GM19397 (cell line): ENCODE measurements at regions not wholly inside any gene's neighbourhood (a gene's known extent, or its start where the extent isn't known, plus 50 kb on each side); places are given as distances from the start of the nearest gene placed in this dataset.

Experiments
- ATAC-seq: cut with Tn5 transposase; IDR thresholded peaks from one replicate; pipeline ENCODE4 v1.9.1; 2021; ENCODE audit warnings: mild to moderate bottlenecking, moderate library complexity; ENCODE audit not compliant: unreplicated experiment

- ATAC-seq = no peak
Observed at GRCh38 chr11:121946514-121946913, 169.5 kb downstream of the BLID start.

- no peak for ATAC-seq
Observed at GRCh38 chr11:121944556-121945230, 171.3 kb downstream of the BLID start.

- ATAC-seq = no peak
Observed at GRCh38 chr11:121938076-121938475, 177.9 kb downstream of the BLID start.

GRCh38 chr11:121936781-121937447, 179.1 kb downstream of the BLID start:
- ATAC-seq = no peak

- no peak for ATAC-seq
Observed at GRCh38 chr11:121936370-121936769, 179.6 kb downstream of the BLID start.

- no peak for ATAC-seq
Observed at GRCh38 chr11:121933694-121934093, 182.3 kb downstream of the BLID start.

- no peak for ATAC-seq
Observed at GRCh38 chr11:121933294-121933693, 182.7 kb downstream of the BLID start.

- no peak for ATAC-seq
Observed at GRCh38 chr11:121932646-121933185, 183.3 kb downstream of the BLID start.

- ATAC-seq = no peak
Observed at GRCh38 chr11:121931748-121932352, 184.2 kb downstream of the BLID start.

GRCh38 chr11:121931121-121931520, 184.9 kb downstream of the BLID start:
- no peak for ATAC-seq

GRCh38 chr11:121930004-121930965, 185.7 kb downstream of the BLID start:
- no peak for ATAC-seq

GRCh38 chr11:121929581-121929980, 186.4 kb downstream of the BLID start:
- ATAC-seq = no peak

GRCh38 chr11:121928597-121929580, 187.1 kb downstream of the BLID start:
- no peak for ATAC-seq

GRCh38 chr11:121927789-121928188, 188.2 kb downstream of the BLID start:
- no peak for ATAC-seq

- ATAC-seq = no peak
Observed at GRCh38 chr11:121927097-121927785, 188.8 kb downstream of the BLID start.

- ATAC-seq = no peak
Observed at GRCh38 chr11:121924191-121924590, 191.8 kb downstream of the BLID start.

GRCh38 chr11:121917482-121917881, 198.5 kb downstream of the BLID start:
- ATAC-seq = no peak

- ATAC-seq = no peak
Observed at GRCh38 chr11:121914508-121915059, 201.4 kb downstream of the BLID start.

- no peak for ATAC-seq
Observed at GRCh38 chr11:121909596-121909995, 206.4 kb downstream of the BLID start.
